Karpas-422 (cell line): ENCODE measurements at regions not wholly inside any gene's neighbourhood (a gene's known extent, or its start where the extent isn't known, plus 50 kb on each side); places are given as distances from the start of the nearest gene placed in this dataset.
A peak's percentile ranks its signal among the peaks of the same experiment; 100 is the strongest.

Experiments used
- DNase-seq: peaks from one replicate; pipeline ENCODE4 v3.0.0-alpha.2; 2015
- H2AFZ ChIP-seq: fragments of 200-600 bp; sonication (generic); 2 replicates; pipeline ENCODE4 v1.6.1; 2014; ENCODE audit warnings: antibody characterized with exemption, low read length, mixed read lengths
- H3K27ac ChIP-seq: fragments of 200-600 bp; sonication (generic); 2 replicates; pipeline ENCODE4 v1.5.1; 2014; ENCODE audit warnings: mild to moderate bottlenecking, low read length, moderate library complexity
- H3K27me3 ChIP-seq: fragments of 200-600 bp; sonication (generic); 2 replicates; pipeline ENCODE4 v1.6.1; 2014; ENCODE audit warnings: low read length, mixed read lengths
- H3K36me3 ChIP-seq: fragments of 200-600 bp; sonication (generic); 2 replicates; pipeline ENCODE4 v1.6.1; 2014; ENCODE audit warnings: low read length, mixed read lengths; ENCODE audit not compliant: insufficient read depth
- H3K4me1 ChIP-seq: fragments of 200-600 bp; sonication (generic); 2 replicates; pipeline ENCODE4 v1.6.1; 2014; ENCODE audit warnings: mild to moderate bottlenecking, low read length, mixed read lengths
- H3K4me2 ChIP-seq: fragments of 200-600 bp; sonication (generic); 2 replicates; pipeline ENCODE4 v1.6.1; 2014; ENCODE audit warnings: low read length, low read depth, mild to moderate bottlenecking; ENCODE audit not compliant: poor library complexity, severe bottlenecking
- H3K4me3 ChIP-seq: fragments of 200-600 bp; sonication (generic); 2 replicates; pipeline ENCODE4 v1.5.1; 2014; ENCODE audit warnings: mild to moderate bottlenecking, antibody characterized with exemption, low read length, mixed read lengths
- H3K79me2 ChIP-seq: fragments of 200-600 bp; sonication (generic); 2 replicates; pipeline ENCODE4 v1.6.1; 2014; ENCODE audit warnings: mild to moderate bottlenecking, low read length, mixed read lengths
- H3K9ac ChIP-seq: fragments of 200-600 bp; sonication (generic); 2 replicates; pipeline ENCODE4 v1.6.0; 2014; ENCODE audit warnings: low read length
- H3K9me2 ChIP-seq: fragments of 200-600 bp; sonication (generic), shearing (Covaris generic); replicated peaks from 2 replicates; pipeline ENCODE4 v1.6.0; 2014; ENCODE audit warnings: mild to moderate bottlenecking, low read length, moderate library complexity; ENCODE audit not compliant: insufficient read depth
- H3K9me3 ChIP-seq: fragments of 300-700, 200-600 bp; sonication (generic); 2 replicates; pipeline ENCODE4 v1.6.1; 2014; ENCODE audit warnings: low read length, mixed read lengths
- H4K20me1 ChIP-seq: fragments of 200-600 bp; sonication (generic); 2 replicates; pipeline ENCODE4 v1.6.1; 2014; ENCODE audit warnings: mild to moderate bottlenecking, antibody characterized with exemption, low read length, low read depth; ENCODE audit not compliant: insufficient read depth

DNA sequence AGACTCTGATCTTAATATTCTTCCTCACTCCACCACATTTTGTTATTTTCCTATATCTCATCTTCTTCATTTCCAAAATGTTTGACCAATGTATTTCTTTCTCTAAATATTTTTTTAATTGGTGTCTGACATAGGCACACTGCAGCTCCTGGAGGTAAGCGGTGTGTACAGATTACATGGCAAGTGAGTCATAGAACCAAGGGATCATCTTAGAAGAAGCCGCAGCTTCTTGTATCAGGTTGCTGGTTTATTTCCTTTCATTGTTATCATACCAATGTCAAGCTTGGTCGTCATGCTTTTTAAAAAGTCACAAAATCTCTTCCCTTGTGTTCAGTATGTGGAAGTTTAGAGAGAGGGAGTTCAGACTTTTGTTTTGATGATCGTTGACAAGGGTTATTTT, 526.1 kb upstream of the CDH18 start:
- H3K9ac ChIP-seq = no peak overlapping the region
- H2AFZ ChIP-seq = 0 out of 2 replicates have a peak overlapping the region, but pooled peaks have one; percentile 27
- no peaks in the 10 kb centered on the region for H3K27me3 ChIP-seq
- no peak for DNase-seq
- H3K9me2 ChIP-seq = no peaks in the 10 kb centered on the region
- H3K36me3 ChIP-seq = no peaks in the 10 kb centered on the region
- H3K27ac ChIP-seq = no peak overlapping the region
- H4K20me1 ChIP-seq = no peaks in the 10 kb centered on the region
- H3K4me2 ChIP-seq = no peak overlapping the region
- peaks cover 37% of the 10 kb centered on the region for H3K9me3 ChIP-seq
- H3K4me3 ChIP-seq = no peak overlapping the region
- H3K79me2 ChIP-seq = no peaks in the 10 kb centered on the region
- H3K4me1 ChIP-seq = no peaks in the 10 kb centered on the region

DNA sequence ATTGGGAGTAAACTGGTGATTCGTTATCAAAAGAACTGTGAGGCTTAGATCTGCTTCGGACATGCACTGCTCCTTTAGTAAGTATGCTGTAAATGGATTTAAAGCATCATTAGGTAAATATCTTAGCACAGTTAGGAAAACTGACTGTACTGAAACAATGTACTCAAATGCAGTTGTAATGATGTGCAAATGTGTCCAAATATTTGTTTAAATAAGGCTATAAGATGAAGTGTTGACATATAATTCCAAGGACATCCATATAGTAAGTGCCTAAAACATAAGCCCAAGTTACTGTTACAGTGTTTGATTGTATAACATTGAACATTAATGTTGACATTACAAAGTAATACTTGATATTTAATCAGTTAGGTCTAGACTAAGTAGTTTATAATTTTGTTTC, 512.5 kb upstream of the CDH18 start:
- Histone ChIP-seq H3K9me3 (peaks cover 3% of the 10 kb centered on the region; the same call in 1 of the 2 replicates), H3K4me1 (no peaks in the 10 kb centered on the region), H3K36me3 (no peaks in the 10 kb centered on the region), H3K4me2 (no peak overlapping the region), H3K9me2 (no peaks in the 10 kb centered on the region), H3K4me3 (no peak overlapping the region), H3K27me3 (no peaks in the 10 kb centered on the region), H3K9ac (no peak overlapping the region), H4K20me1 (no peaks in the 10 kb centered on the region), H3K27ac (no peak overlapping the region), H2AFZ (no peak overlapping the region), H3K79me2 (no peaks in the 10 kb centered on the region)
- DNase-seq = no peak

DNA sequence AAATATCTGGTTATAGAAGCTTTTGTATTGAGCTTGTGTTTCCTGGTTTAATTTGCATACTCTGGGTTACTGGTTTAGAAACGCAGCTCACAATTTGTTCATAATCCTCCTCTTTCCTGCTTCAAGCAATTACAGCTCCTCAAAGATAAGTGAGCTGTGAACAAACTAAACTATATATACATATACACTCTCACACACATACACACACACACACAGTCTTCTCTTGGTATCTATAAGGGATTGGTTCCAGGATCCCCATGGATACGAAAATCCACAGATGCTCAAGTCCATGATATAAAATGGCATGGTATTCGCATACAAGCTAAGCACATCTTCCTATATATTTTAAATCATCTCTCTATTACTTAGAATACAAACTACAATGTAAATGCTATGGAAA, 510.9 kb upstream of the CDH18 start:
- Histone ChIP-seq H3K9ac (no peak overlapping the region), H3K4me1 (no peaks in the 10 kb centered on the region), H3K9me2 (no peaks in the 10 kb centered on the region)

DNA sequence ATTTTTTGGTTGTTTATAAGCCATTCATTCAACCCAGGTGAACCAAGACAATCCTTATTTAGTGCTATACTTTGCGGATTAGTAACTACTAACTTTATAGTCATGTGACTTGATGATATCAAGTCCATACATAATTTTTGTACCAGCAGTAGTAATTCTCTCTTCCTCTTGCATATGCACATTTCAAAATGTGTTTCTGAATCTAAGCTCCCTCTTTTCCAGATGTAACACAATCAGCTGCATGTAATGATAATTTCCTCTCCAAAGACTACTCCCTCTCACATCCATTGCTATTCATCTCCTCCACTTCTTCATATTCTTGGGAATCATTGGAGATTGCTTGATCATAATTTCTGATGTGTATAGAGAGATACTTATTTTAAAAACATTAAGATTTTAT, 510.1 kb upstream of the CDH18 start:
- Histone ChIP-seq H3K79me2 (no peaks in the 10 kb centered on the region), H3K4me1 (no peaks in the 10 kb centered on the region), H3K9me2 (no peaks in the 10 kb centered on the region), H3K4me2 (no peak overlapping the region), H3K27ac (no peak overlapping the region), H3K27me3 (no peaks in the 10 kb centered on the region), H3K9me3 (peaks cover 8% of the 10 kb centered on the region), H3K4me3 (no peak overlapping the region), H3K9ac (no peak overlapping the region), H4K20me1 (no peaks in the 10 kb centered on the region), H3K36me3 (no peaks in the 10 kb centered on the region), H2AFZ (no peak overlapping the region)
- DNase-seq = no peak

More for the DNA sequence above, 510.9 kb upstream of the CDH18 start:
- Histone ChIP-seq H3K27ac (no peak overlapping the region), H2AFZ (no peak overlapping the region), H3K27me3 (no peaks in the 10 kb centered on the region), H3K9me3 (peaks cover 8% of the 10 kb centered on the region), H3K4me2 (no peak overlapping the region), H3K79me2 (no peaks in the 10 kb centered on the region), H4K20me1 (no peaks in the 10 kb centered on the region), H3K36me3 (no peaks in the 10 kb centered on the region), H3K4me3 (no peak overlapping the region)
- no peak for DNase-seq

DNA sequence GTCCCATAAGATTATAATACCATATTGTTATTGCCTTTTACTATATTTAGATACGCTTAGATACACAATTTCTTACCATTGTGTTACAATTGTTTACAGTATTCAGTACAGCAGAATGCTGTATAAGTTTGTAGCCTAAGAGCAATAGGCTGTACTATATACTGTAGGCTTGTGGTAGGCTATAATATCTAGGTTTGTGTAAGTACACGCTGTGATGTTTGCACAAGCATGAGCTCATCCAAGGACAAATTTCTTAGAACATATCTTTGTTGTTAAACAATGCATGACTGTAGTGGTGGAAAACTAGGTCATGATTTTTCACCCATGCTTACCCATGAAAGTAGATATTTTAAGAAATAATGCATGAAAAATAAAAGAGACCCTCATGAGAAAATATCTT, 509.4 kb upstream of the CDH18 start:
- no peaks in the 10 kb centered on the region for H3K9me2 ChIP-seq
- no peaks in the 10 kb centered on the region for H3K27me3 ChIP-seq
- no peak overlapping the region for H3K9ac ChIP-seq
- no peaks in the 10 kb centered on the region for H3K79me2 ChIP-seq
- no peak for DNase-seq
- no peaks in the 10 kb centered on the region for H4K20me1 ChIP-seq
- H3K36me3 ChIP-seq = no peaks in the 10 kb centered on the region
- H2AFZ ChIP-seq = no peak overlapping the region
- no peak overlapping the region for H3K4me3 ChIP-seq
- no peak overlapping the region for H3K4me2 ChIP-seq
- no peaks in the 10 kb centered on the region for H3K4me1 ChIP-seq
- no peak overlapping the region for H3K27ac ChIP-seq
- H3K9me3 ChIP-seq = peaks cover 8% of the 10 kb centered on the region

DNA sequence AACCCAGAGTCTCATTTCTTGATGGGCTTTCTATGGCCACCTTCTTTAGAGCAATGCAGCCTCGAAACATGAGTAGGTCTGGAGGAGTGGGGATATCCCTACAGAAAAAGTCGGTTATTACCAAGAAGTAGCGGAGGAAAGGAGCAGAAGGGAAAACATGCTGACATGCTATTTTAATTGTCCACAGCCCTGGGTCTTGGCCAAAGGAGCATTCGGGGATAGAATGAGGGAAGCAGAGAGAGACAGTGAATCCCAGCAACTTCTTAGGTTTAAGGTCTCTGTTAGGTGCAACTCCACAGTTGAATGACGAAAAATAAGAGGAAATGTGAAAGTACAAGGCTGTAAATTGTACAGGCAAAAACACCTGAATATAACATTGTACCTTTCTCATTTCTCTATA, 506.7 kb upstream of the CDH18 start:
- no peak overlapping the region for H3K4me2 ChIP-seq
- no peaks in the 10 kb centered on the region for H4K20me1 ChIP-seq
- no peak overlapping the region for H2AFZ ChIP-seq
- no peaks in the 10 kb centered on the region for H3K4me1 ChIP-seq
- H3K9me3 ChIP-seq = peaks cover 13% of the 10 kb centered on the region
- no peaks in the 10 kb centered on the region for H3K9me2 ChIP-seq
- H3K36me3 ChIP-seq = no peaks in the 10 kb centered on the region
- DNase-seq = no peak
- no peaks in the 10 kb centered on the region for H3K27me3 ChIP-seq
- H3K9ac ChIP-seq = no peak overlapping the region
- no peak overlapping the region for H3K4me3 ChIP-seq
- no peak overlapping the region for H3K27ac ChIP-seq
- no peaks in the 10 kb centered on the region for H3K79me2 ChIP-seq

DNA sequence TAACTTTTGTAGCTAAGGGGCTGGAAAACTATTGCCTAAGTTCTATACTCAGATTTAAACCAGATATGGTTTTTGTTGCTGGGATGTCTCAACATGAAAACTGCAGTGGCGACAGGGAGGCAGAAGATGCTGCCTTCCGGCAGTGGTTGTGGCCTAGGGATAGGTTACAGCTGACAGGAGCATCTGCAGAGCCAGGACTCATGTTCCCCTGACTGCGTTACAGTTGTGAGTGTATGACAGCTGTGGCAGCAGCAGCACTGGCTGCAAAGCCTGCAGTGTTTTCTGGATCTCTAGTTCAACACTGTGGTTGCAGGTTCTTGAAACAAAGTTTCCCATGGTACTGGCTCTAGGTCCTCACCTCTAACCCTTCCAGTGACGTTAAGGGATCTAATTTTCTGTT, 498.8 kb upstream of the CDH18 start:
- H3K27ac ChIP-seq = no peak overlapping the region
- H3K9me2 ChIP-seq = no peaks in the 10 kb centered on the region
- no peak for DNase-seq
- H3K4me3 ChIP-seq = no peak overlapping the region
- no peaks in the 10 kb centered on the region for H4K20me1 ChIP-seq
- peaks cover 21% of the 10 kb centered on the region for H3K9me3 ChIP-seq
- H3K27me3 ChIP-seq = no peaks in the 10 kb centered on the region
- H3K36me3 ChIP-seq = no peaks in the 10 kb centered on the region
- no peak overlapping the region for H2AFZ ChIP-seq
- no peaks in the 10 kb centered on the region for H3K4me1 ChIP-seq
- no peaks in the 10 kb centered on the region for H3K79me2 ChIP-seq
- no peak overlapping the region for H3K9ac ChIP-seq
- no peak overlapping the region for H3K4me2 ChIP-seq

DNA sequence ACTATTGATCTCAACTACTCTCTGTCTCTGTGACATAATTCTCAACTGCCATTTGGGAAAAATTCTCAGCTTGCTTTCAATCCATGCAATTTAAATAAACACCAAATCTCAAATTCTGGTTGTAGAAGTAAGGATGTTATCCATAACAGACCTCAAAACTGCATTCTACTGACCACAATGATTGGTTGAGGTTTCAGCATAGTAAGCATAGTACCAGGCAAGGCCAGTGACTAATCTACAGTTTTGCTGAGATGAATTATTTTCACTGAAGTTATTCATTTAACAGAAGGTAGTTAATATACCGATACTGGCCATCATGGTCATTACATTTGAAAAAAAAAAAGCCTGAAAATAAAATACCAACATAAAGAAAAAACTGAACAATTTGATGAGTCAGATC, 488.0 kb upstream of the CDH18 start:
- Histone ChIP-seq H3K4me1 (no peaks in the 10 kb centered on the region), H3K4me3 (no peak overlapping the region), H3K36me3 (no peaks in the 10 kb centered on the region), H3K9me2 (no peaks in the 10 kb centered on the region), H3K27me3 (no peaks in the 10 kb centered on the region), H2AFZ (no peak overlapping the region), H3K4me2 (no peak overlapping the region), H3K9ac (no peak overlapping the region), H3K79me2 (no peaks in the 10 kb centered on the region), H3K9me3 (peaks cover 26% of the 10 kb centered on the region), H4K20me1 (no peaks in the 10 kb centered on the region), H3K27ac (no peak overlapping the region)
- DNase-seq = no peak

DNA sequence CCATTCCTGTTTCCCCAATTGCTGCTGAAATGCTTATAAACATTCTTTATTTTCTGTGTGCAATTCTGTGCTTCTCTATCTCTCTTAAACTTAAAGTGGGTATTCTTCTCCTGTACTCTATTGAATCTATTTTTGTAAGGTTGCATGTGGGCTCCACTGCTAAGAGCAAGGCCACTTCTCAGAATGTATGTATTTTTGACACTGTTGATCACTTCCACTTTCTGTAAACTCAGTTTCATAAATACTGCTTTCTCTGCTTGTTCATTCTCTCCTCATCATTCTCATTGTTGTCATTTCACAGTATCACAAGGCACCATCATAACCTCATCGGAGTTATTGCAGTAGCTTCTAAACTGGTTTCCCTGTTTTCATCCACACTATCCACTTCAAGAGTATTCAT, 483.0 kb upstream of the CDH18 start:
- H3K9me2 ChIP-seq = no peaks in the 10 kb centered on the region
- no peaks in the 10 kb centered on the region for H3K79me2 ChIP-seq
- H3K4me3 ChIP-seq = no peak overlapping the region
- H3K27me3 ChIP-seq = no peaks in the 10 kb centered on the region
- H2AFZ ChIP-seq = no peak overlapping the region
- no peak overlapping the region for H3K9ac ChIP-seq
- DNase-seq = no peak
- no peaks in the 10 kb centered on the region for H3K36me3 ChIP-seq
- H3K4me1 ChIP-seq = no peaks in the 10 kb centered on the region
- peaks cover 9% of the 10 kb centered on the region for H3K9me3 ChIP-seq
- no peaks in the 10 kb centered on the region for H4K20me1 ChIP-seq
- H3K4me2 ChIP-seq = no peak overlapping the region
- H3K27ac ChIP-seq = no peak overlapping the region
